ENCODE measurements at regions not wholly inside any gene's neighbourhood (a gene's known extent, or its start where the extent isn't known, plus 50 kb on each side); places are given as distances from the start of the nearest gene placed in this dataset.

DNA sequence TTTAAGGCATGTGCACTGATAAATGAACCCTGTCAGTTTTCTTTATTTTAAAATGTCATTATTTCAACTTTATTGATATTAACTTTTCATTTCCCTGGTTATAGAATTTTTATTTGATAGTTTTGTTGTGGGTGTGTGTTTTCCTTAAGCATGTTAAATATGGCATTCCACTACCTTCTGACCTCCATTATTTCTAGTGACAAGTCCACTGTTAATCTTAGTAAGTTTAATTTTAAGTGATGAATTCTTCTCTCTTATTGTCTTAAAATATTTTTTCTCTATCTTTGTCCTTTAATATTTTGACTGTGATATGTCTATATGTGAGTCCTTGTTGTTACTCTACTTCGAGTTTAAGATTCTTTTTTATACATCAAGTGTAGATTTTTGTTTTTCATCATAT, 685.7 kb downstream of the GALR1 start:
- ATAC-seq (ENCODE audit: low FRiP score), result no peak
- TF ChIP-seq, protein P1, sequence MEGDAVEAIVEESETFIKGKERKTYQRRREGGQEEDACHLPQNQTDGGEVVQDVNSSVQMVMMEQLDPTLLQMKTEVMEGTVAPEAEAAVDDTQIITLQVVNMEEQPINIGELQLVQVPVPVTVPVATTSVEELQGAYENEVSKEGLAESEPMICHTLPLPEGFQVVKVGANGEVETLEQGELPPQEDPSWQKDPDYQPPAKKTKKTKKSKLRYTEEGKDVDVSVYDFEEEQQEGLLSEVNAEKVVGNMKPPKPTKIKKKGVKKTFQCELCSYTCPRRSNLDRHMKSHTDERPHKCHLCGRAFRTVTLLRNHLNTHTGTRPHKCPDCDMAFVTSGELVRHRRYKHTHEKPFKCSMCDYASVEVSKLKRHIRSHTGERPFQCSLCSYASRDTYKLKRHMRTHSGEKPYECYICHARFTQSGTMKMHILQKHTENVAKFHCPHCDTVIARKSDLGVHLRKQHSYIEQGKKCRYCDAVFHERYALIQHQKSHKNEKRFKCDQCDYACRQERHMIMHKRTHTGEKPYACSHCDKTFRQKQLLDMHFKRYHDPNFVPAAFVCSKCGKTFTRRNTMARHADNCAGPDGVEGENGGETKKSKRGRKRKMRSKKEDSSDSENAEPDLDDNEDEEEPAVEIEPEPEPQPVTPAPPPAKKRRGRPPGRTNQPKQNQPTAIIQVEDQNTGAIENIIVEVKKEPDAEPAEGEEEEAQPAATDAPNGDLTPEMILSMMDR (IDR thresholded peaks at IDR 0.05), result no peak

DNA sequence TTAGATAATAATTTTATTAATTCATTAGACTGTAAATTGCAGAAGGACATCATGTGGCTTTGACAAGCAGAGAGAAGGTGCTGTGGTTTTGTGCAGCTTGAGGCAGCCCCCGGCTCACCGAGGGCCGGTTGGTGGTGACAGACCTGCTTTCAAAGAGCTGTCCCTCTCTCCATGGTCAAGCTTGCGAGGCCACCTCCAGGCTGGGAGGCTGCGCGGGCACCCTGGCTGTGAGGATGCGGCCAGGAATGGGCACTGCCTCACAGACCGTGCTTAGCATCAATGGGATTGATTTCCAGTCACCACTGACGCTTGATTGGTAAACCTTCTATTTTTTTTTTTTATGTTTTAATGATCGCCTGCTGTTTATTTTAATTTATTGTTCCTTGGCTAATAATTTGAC, 690.9 kb downstream of the GALR1 start:
- ATAC-seq (ENCODE audit: low FRiP score), result no peak
- TF ChIP-seq, protein P1 (IDR thresholded peaks at IDR 0.05), result no peak

More for the DNA sequence above, 685.7 kb downstream of the GALR1 start:
- no peak for DNase-seq (ENCODE audit: low spot score)

DNA sequence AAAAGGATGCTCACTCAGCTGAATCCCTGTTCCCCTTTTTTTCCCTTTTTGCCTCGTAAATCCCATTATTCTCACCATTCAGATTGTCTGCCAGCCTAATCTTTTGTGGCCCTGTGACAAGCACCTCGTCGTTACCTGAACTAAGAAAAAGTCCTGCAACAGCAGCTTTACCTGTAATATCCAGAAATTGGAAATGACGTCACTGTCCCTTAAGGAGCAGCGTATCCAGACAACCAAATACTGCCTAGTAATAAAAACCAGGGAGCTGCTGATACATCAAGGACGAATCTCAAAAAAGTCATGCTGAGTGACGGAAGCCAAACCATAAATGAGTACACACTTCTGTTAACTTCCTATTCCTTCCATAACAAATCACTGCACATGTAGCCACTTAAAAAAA, 694.9 kb downstream of the GALR1 start:
- DNase-seq (ENCODE audit: low spot score) (no peak), ATAC-seq (ENCODE audit: low FRiP score) (no peak)
- TF ChIP-seq, protein P1 (IDR thresholded peaks at IDR 0.05), result no peak

More for the DNA sequence above, 690.9 kb downstream of the GALR1 start:
- no peak for DNase-seq (ENCODE audit: low spot score)

DNA sequence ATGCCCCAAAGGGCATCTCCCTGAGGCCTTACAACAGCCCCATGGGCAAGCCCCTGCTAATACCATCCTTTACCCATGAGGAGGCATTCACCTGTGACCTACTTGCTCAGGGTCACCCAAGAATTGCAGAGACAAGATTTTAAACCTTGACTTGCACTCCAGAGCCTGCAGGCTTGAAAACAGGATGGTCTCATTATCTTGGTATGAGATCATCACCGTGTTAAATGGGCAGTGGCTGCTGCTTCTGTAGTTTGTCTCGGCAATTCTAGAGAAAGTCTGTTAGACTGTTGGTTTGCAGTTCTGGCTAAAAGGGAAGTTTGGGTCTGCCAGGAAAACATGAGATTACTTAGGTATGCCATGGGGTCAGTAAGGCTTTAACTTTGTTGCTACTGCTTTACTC, 698.9 kb downstream of the GALR1 start:
- no peak for ATAC-seq (ENCODE audit: low FRiP score)
- TF ChIP-seq, protein P1 (IDR thresholded peaks at IDR 0.05), result no peak
- no peak for DNase-seq (ENCODE audit: low spot score)

DNA sequence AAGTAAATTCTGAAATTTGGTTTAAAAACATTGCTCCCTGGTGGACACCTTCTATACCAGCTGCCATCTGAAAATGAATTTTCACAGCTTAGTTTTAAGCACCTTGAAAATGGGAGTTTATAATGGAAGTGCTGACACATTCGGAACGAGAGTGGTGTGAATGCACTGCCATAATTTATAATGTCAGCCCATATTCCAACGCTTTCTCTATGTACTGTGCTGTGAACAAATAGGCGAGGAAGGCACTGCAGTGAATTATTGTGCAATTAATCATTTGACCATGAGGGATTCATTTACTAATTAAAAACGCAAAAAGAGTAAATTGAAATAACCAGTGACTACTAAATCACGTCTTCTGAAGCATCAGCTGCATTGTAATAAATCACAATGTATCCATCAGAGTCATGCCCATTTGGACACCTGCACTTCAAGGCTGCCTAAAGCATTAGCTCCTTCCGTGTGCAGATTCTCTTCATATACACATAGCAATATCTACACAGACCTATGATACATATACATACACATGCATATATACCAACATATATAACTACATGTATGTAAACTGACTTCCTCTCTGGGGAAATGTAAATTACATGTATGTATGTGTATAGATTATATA, 699.8 kb downstream of the GALR1 start:
- DNase-seq (ENCODE audit: low spot score) (no peak), ATAC-seq (ENCODE audit: low FRiP score) (no peak)
- TF ChIP-seq, protein P1 (IDR thresholded peaks at IDR 0.05), result no peak

DNA sequence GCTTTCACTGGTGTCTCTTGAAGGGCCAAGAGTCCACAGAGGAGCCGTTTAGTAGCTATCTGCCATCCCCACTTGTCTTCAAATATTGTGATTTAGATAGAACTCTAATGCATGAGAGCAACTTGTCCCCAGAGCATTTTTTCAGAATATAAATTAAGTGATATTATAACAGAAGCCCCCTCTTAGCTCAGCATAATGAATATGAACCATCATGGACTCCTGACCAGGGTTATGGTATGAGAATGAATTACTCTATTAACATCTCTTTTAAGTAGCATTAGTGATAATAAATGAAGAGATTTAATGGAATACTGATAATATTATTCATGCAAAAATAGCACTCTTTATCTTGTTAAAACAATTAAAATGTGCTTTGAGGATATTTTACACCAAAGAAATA, 709.6 kb downstream of the GALR1 start:
- DNase-seq (ENCODE audit: low spot score), result no peak
- no peak for ATAC-seq (ENCODE audit: low FRiP score)
- TF ChIP-seq, protein P1 (IDR thresholded peaks at IDR 0.05), result no peak

DNA sequence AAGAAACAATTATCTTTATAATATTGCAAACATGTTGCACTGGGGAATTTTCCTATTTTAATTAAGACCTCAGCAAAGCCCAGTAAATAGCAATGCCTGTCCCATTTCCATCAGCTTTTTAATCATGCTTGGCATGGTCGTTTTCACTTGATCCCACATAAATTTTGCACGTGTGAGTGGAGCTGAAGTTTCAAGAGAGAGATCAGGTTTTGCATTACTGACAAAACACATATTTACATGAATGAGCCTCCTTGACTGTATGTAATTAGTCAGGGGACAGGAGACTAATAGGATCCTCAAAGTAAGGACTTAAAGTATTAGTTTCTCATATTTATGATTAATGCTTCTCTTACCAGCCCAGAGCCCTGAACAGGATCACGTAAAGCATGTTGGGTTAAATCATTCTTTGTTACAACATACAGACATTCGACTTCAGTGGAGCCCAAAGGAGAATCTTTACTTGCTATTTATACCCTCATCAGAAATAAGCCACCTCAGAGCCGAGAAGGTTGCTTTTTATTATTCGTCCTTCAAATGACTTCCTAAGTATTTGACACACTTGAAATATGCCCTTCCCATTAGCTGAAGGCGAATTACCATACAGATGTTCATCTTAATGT, 711.3 kb downstream of the GALR1 start:
- DNase-seq (ENCODE audit: low spot score) (no peak), ATAC-seq (ENCODE audit: low FRiP score) (no peak)
- TF ChIP-seq, protein P1 (IDR thresholded peaks at IDR 0.05), result no peak

Data from omental fat pad (tissue), 3 donors.